Gastroesophageal sphincter (tissue), 4 donors: ENCODE measurements at regions not wholly inside any gene's neighbourhood (a gene's known extent, or its start where the extent isn't known, plus 50 kb on each side); places are given as distances from the start of the nearest gene placed in this dataset.
"Not testable (repeated sequence)": the region's sequence is repeated elsewhere in the genome, so short reads cannot be mapped to it uniquely, and the experiment has no call there.

ENCODE experiments used
- ATAC-seq: fragments of 150-250 bp; one replicate; pipeline ENCODE4 v1.9.1; 2016; ENCODE audit warnings: mild to moderate bottlenecking, moderate library complexity
- H3K27ac ChIP-seq, 4 donors: fragments of 200-600 bp; sonication (generic) in 3 of 4; 1 replicate in 3 of 4; 2 replicates in 1 of 4; pipeline ENCODE4 v1.5.1; 2016 to 2019
- H3K27me3 ChIP-seq: fragments of 200-600 bp; sonication (generic); one replicate; pipeline ENCODE4 v1.5.1; 2019
- H3K36me3 ChIP-seq, 2 donors: fragments of 200-600 bp; sonication (generic); one replicate each; pipeline ENCODE4 v1.5.1; 2019; ENCODE audit warnings: control low read depth in 1 of 2
- H3K4me1 ChIP-seq, 3 donors: fragments of 200-600 bp; sonication (generic); 1 replicate in 2 of 3; 2 replicates in 1 of 3; pipeline ENCODE4 v1.5.1; 2016 to 2019; ENCODE audit warnings: control low read depth in 2 of 3
- H3K4me3 ChIP-seq, 2 donors: fragments of 200-600 bp; sonication (generic); one replicate each; pipeline ENCODE4 v1.5.1; 2019; ENCODE audit warnings: mild to moderate bottlenecking in 1 of 2, moderate library complexity in 1 of 2
- H3K9me3 ChIP-seq, 3 donors: fragments of 200-600 bp; sonication (generic); one replicate each; pipeline ENCODE4 v1.5.1; 2017 to 2019; ENCODE audit warnings: control low read depth in 2 of 3
- EP300 ChIP-seq: sonication (generic); formaldehyde crosslinking; IDR thresholded peaks from one replicate; pipeline ENCODE4 v1.6.1; 2017; ENCODE audit warnings: antibody characterized with exemption, mild to moderate bottlenecking
- POLR2A ChIP-seq, 2 donors: fragments of 450-650 bp; IDR thresholded peaks; one replicate each; pipeline ENCODE4 v1.6.1; 2017; ENCODE audit warnings: antibody characterized with exemption in 2 of 2, mild to moderate bottlenecking in 2 of 2, moderate library complexity in 1 of 2
- POLR2AphosphoS5 ChIP-seq: sonication (generic); formaldehyde crosslinking; IDR thresholded peaks from one replicate; pipeline ENCODE4 v1.6.1; 2017; ENCODE audit warnings: antibody characterized with exemption
- WGBS, 2 donors: methylation state at CpG; one replicate each; pipeline ENCODE4 v1.1.5; 2018; ENCODE audit warnings: low coverage in 1 of 2; 5-methylcytosine and 5-hydroxymethylcytosine counted together
- TF ChIP-seq, protein P1 (sequence below), 4 experiments: fragments of 200-600 bp in 2 of 4; fragments of 450-650 bp in 2 of 4; sonication (generic) in 1 of 4; IDR thresholded peaks; one replicate each; pipeline ENCODE4 v1.5.1; 2017 to 2019; ENCODE audit warnings: antibody characterized with exemption in 4 of 4, mild to moderate bottlenecking in 2 of 4, moderate library complexity in 2 of 4

DNA sequence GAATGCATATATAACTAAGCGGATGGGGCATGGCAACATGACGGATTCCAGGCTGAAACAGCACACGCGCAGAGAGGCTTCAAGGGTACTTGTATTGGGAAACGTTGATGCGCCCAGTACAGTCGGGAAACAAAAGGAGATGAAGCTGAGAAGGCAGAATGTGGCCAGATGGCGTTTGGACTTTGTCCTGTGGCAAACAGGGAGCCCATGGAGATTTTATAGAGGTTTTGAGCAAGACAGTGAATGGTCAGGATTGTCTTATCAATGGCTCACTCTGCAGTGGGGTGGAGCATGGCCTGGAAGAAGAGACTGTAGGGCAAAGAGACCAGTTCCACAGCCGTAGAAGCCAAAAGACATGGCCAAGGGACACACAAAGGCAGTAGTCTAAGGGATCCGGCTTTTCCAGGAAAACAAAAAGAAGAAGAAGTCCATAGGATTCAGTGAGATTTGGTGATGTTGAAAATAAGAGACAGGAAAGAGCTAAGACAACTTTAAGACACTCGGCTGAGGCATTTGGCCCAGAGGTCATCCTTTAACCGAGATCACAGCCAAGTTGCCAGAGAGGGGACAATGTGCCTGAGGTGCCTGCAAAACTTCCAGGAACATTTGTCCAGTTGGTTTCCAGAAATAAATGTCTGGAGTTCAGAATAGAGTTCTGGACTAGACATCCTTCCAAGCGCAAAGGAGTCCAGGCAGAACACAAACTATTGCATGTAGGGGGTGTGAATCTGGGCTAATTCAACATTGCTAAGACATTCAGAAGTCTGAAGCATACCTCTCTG, 123.0 kb upstream of the RREB1 start:
- no peak for TF ChIP-seq POLR2AphosphoS5
- H3K36me3 ChIP-seq: no peaks in the 10 kb centered on the region
- no peak for ATAC-seq
- WGBS, 2 donors: 63 to 77% methylated on average over 7 to 13 of the region's 13 CpGs
- no peaks in the 10 kb centered on the region for H3K4me1 ChIP-seq
- no peaks in the 10 kb centered on the region for H3K27me3 ChIP-seq
- no peak overlapping the region for H3K4me3 ChIP-seq
- H3K9me3 ChIP-seq: no peaks in the 10 kb centered on the region
- H3K27ac ChIP-seq: no peak overlapping the region

DNA sequence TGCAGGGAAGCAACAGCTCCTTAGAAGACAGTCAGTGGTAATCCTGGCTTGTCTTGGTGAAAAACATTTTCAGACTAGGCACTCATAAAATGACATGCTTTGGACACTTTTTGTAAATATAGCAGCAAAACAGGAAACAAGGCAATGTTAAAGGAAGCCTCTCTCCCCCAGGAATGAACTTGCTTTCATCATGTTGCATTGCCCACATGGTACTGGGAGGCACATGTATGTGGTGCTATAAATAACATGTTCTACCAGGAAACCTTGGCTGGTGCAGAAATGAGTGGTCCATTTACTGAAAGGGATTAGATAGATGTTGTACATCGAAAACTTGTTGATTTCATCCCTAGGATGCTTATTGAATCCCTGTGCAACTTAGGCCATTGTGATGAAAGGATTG, 121.4 kb upstream of the RREB1 start:
- H3K4me1 ChIP-seq: no peaks in the 10 kb centered on the region
- 73 to 88% methylated on average over 1 of the region's 1 CpG for WGBS, 2 donors
- H3K27ac ChIP-seq: no peak overlapping the region
- H3K27me3 ChIP-seq: no peaks in the 10 kb centered on the region
- ATAC-seq: no peak
- TF ChIP-seq, protein P1, sequence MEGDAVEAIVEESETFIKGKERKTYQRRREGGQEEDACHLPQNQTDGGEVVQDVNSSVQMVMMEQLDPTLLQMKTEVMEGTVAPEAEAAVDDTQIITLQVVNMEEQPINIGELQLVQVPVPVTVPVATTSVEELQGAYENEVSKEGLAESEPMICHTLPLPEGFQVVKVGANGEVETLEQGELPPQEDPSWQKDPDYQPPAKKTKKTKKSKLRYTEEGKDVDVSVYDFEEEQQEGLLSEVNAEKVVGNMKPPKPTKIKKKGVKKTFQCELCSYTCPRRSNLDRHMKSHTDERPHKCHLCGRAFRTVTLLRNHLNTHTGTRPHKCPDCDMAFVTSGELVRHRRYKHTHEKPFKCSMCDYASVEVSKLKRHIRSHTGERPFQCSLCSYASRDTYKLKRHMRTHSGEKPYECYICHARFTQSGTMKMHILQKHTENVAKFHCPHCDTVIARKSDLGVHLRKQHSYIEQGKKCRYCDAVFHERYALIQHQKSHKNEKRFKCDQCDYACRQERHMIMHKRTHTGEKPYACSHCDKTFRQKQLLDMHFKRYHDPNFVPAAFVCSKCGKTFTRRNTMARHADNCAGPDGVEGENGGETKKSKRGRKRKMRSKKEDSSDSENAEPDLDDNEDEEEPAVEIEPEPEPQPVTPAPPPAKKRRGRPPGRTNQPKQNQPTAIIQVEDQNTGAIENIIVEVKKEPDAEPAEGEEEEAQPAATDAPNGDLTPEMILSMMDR (IDR thresholded peaks at IDR 0.05): no peak
- no peak for TF ChIP-seq POLR2A (IDR thresholded peaks at IDR 0.05)
- no peak for TF ChIP-seq EP300
- no peak for TF ChIP-seq POLR2AphosphoS5
- no peaks in the 10 kb centered on the region for H3K9me3 ChIP-seq
- no peaks in the 10 kb centered on the region for H3K36me3 ChIP-seq
- H3K4me3 ChIP-seq: no peak overlapping the region

DNA sequence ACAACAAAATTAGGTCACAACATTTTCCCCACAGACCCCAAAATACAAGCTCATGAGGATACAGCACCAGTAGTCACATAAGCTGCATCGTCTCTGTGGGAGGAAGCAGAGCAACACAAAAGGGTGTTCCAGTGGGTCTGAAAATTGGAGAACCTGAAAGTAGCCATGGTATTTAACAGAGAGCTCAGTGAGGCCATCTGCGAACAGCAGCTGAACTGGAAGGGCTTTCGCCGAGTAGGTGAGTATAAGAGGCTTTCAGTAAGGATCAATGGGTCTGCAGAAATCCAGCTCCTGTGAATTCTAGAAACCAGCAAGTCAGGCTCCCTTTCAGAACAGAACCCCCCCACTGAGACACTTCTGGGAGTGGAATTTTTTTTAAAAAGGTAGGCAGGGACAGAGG, 120.0 kb upstream of the RREB1 start:
- no peak for ATAC-seq
- Histone ChIP-seq H3K27ac (no peak overlapping the region), H3K4me3 (no peak overlapping the region), H3K27me3 (no peaks in the 10 kb centered on the region), H3K4me1 (no peaks in the 10 kb centered on the region), H3K9me3 (no peaks in the 10 kb centered on the region), H3K36me3 (no peaks in the 10 kb centered on the region)
- TF ChIP-seq, protein P1 (IDR thresholded peaks at IDR 0.05): no peak
- no peak for TF ChIP-seq POLR2AphosphoS5
- no peak for TF ChIP-seq POLR2A (IDR thresholded peaks at IDR 0.05)
- no peak for TF ChIP-seq EP300
- 76 to 90% methylated on average over 3 to 4 of the region's 4 CpGs for WGBS, 2 donors

DNA sequence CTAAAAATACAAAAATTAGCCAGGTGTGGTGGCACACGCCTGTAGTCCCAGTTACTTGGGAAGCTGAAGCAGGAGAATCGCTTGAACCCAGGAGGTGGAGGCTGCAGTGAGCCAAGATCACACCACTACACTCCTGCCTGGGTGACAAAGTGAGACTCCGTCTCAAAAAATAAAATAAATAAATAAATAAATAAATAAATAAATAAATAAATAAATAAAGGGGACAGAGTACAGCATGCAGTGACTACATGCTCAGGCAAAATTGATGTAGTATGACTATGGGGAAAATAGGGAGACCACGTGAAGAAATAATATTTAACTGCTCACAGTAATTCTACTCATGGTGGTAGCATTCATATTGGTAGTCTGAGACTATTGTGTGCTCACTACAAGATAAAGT, 117.7 kb upstream of the RREB1 start:
- not testable (repeated sequence) for H3K4me3 ChIP-seq, ATAC-seq, H3K36me3 ChIP-seq, H3K4me1 ChIP-seq, H3K27ac ChIP-seq, H3K9me3 ChIP-seq, H3K27me3 ChIP-seq
- 82 to 95% methylated on average over 4 of the region's 4 CpGs for WGBS, 2 donors

DNA sequence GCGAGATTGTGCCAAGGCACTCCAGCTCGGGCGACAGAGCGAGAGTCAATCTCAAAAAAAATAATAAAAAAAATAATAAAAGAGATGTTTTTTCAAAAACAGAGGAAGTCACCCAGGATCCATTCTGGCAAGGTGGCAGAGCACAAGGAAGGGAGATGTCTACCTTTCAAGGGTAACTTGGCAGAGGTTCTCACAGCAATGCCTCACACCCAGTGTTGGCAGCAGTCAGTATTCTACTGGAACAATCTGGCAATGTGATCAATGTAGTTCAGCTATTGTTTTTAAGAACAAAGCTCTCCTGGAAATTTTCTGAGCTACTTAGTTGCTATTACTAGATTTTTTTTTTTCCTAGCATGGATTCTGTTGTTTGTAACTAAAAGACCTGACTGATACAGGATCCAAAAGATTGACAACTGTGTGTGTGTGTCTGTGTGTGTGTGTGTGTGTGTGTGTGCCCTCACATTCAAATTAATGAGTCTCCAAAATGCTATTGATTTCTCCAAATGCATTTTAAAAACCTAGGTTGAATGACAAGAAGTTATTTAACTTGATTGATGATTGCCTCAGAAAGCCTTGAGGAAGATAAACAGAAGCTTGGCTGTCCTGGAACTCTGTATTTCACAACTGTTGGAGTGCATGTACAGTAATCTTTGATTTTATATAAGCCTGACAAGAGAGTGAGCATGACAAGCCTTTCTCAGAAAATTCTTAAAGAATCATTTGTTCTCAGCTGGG, 114.1 kb upstream of the RREB1 start:
- no peak for ATAC-seq
- WGBS, 2 donors: 93% methylated on average over 4 of the region's 4 CpGs; no CpG with 5 or more reads in 1 of the 2 donors

More for the DNA sequence above, 114.1 kb upstream of the RREB1 start:
- Histone ChIP-seq H3K4me3 (no peak overlapping the region), H3K27me3 (no peaks in the 10 kb centered on the region), H3K4me1 (no peaks in the 10 kb centered on the region), H3K9me3 (no peaks in the 10 kb centered on the region), H3K27ac (no peak overlapping the region), H3K36me3 (no peaks in the 10 kb centered on the region)
- TF ChIP-seq EP300 (no peak), POLR2AphosphoS5 (no peak), POLR2A (IDR thresholded peaks at IDR 0.05) (no peak)
- TF ChIP-seq, protein P1 (IDR thresholded peaks at IDR 0.05): no peak
